ENCODE measurements at regions not wholly inside any gene's neighbourhood (a gene's known extent, or its start where the extent isn't known, plus 50 kb on each side); places are given as distances from the start of the nearest gene placed in this dataset.

DNA sequence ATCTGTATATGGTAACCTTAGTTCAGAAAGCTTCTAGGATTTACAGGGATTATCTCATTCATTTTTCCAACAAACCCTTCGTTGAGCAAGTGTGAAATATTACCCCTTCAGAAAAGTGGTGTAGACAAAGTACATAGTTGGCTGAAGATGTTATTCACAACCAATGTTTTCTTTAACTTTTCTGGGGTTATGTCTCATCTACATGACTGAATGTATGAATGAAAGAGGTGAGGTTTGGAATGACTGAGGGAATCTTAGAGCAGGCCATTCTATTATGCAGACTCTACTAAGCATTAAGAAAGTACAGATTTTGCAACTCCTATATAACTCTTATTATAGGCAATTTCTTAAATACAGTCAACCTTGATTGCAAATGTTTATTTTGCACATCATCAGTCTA is 167.2 kb downstream of the NDFIP2 start:
- TF ChIP-seq POLR2AphosphoS5 (IDR thresholded peaks at IDR 0.05; ENCODE audit: low read depth, low read length) = no peak
- no peak for TF ChIP-seq TAF1 (IDR thresholded peaks at IDR 0.05; ENCODE audit: borderline replicate concordance, insufficient read depth, low read length)
- no peak for TF ChIP-seq SIN3A (IDR thresholded peaks at IDR 0.05; ENCODE audit: borderline replicate concordance, insufficient read depth, low read length)
- TF ChIP-seq FOXP2 (optimal IDR thresholded peaks at IDR 0.05; ENCODE audit: borderline replicate concordance, extremely low read depth, extremely low read length, insufficient read depth) = no peak
- TF ChIP-seq, protein P1, sequence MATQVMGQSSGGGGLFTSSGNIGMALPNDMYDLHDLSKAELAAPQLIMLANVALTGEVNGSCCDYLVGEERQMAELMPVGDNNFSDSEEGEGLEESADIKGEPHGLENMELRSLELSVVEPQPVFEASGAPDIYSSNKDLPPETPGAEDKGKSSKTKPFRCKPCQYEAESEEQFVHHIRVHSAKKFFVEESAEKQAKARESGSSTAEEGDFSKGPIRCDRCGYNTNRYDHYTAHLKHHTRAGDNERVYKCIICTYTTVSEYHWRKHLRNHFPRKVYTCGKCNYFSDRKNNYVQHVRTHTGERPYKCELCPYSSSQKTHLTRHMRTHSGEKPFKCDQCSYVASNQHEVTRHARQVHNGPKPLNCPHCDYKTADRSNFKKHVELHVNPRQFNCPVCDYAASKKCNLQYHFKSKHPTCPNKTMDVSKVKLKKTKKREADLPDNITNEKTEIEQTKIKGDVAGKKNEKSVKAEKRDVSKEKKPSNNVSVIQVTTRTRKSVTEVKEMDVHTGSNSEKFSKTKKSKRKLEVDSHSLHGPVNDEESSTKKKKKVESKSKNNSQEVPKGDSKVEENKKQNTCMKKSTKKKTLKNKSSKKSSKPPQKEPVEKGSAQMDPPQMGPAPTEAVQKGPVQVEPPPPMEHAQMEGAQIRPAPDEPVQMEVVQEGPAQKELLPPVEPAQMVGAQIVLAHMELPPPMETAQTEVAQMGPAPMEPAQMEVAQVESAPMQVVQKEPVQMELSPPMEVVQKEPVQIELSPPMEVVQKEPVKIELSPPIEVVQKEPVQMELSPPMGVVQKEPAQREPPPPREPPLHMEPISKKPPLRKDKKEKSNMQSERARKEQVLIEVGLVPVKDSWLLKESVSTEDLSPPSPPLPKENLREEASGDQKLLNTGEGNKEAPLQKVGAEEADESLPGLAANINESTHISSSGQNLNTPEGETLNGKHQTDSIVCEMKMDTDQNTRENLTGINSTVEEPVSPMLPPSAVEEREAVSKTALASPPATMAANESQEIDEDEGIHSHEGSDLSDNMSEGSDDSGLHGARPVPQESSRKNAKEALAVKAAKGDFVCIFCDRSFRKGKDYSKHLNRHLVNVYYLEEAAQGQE (IDR thresholded peaks at IDR 0.05; ENCODE audit: insufficient read depth in 1 of 2, low read depth in 2 of 2, low read length in 2 of 2) = no peak

DNA sequence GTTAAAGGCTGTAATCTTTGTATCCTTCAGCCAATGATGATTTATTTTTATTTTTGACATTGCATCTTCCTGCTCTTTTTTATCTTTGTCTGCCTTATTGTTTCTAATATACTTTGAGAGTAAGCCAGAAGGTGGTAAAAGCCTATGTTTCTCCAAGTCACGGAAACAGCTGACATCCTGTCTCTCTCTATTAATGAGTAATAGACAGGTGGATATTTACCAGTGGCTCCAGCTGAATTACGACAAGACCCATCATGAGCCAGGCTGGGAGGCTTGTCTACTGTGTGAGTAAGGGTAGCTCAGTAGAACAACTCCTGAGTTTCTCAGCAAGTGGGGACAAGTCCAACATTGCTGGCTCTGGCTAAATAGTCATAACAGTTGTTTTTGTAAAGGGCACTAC is 166.6 kb downstream of the NDFIP2 start:
- TF ChIP-seq POLR2AphosphoS5 (IDR thresholded peaks at IDR 0.05; ENCODE audit: low read depth, low read length) = no peak
- no peak for TF ChIP-seq TAF1 (IDR thresholded peaks at IDR 0.05; ENCODE audit: borderline replicate concordance, insufficient read depth, low read length)
- TF ChIP-seq, protein P1 (IDR thresholded peaks at IDR 0.05; ENCODE audit: insufficient read depth in 1 of 2, low read depth in 2 of 2, low read length in 2 of 2) = no peak
- TF ChIP-seq SIN3A (IDR thresholded peaks at IDR 0.05; ENCODE audit: borderline replicate concordance, insufficient read depth, low read length) = no peak
- no peak for TF ChIP-seq FOXP2 (optimal IDR thresholded peaks at IDR 0.05; ENCODE audit: borderline replicate concordance, extremely low read depth, extremely low read length, insufficient read depth)

DNA sequence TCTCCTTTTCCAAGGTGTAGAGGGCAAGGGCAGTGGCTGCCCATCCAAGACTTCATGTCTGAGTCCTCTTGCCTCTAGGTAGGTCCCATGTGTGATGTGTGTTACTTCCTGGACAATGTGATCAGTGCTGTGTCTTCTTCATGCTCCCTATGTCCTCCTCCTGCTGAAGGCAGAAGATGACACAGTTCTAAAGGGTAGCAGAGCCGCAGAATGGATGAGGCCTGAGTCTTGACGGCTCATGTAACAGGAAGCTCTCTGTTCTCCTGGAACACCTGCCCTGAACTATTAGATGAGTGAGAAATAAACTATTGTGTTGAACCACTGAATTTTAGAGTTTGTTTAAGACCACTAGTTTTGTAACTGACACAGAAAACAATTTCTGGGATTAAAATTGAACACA is 165.9 kb downstream of the NDFIP2 start:
- no peak for TF ChIP-seq SIN3A (IDR thresholded peaks at IDR 0.05; ENCODE audit: borderline replicate concordance, insufficient read depth, low read length)
- TF ChIP-seq, protein P1 (IDR thresholded peaks at IDR 0.05; ENCODE audit: insufficient read depth in 1 of 2, low read depth in 2 of 2, low read length in 2 of 2) = no peak
- no peak for TF ChIP-seq FOXP2 (optimal IDR thresholded peaks at IDR 0.05; ENCODE audit: borderline replicate concordance, extremely low read depth, extremely low read length, insufficient read depth)
- TF ChIP-seq TAF1 (IDR thresholded peaks at IDR 0.05; ENCODE audit: borderline replicate concordance, insufficient read depth, low read length) = no peak
- TF ChIP-seq POLR2AphosphoS5 (IDR thresholded peaks at IDR 0.05; ENCODE audit: low read depth, low read length) = no peak

DNA sequence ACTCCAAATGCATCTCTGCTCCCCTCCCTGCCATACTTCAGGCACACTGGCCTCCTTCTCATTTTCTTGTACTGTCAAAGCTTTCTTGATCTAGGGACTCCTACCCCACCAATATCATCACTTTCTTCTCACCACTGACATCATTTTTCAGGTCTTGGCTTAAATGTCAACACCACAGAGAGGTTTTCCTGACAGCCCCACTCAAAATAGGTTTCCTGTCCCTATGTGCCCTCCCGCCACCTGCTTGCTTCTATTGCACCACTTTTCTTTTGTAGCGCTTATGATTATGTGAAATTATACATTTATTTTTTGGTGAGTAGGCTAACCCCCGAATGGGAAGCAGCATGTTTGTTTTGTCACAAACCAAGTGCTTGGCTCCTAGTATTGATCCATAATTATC is 164.6 kb downstream of the NDFIP2 start:
- TF ChIP-seq FOXP2 (optimal IDR thresholded peaks at IDR 0.05; ENCODE audit: borderline replicate concordance, extremely low read depth, extremely low read length, insufficient read depth) (no peak), TAF1 (IDR thresholded peaks at IDR 0.05; ENCODE audit: borderline replicate concordance, insufficient read depth, low read length) (no peak), POLR2AphosphoS5 (IDR thresholded peaks at IDR 0.05; ENCODE audit: low read depth, low read length) (no peak), SIN3A (IDR thresholded peaks at IDR 0.05; ENCODE audit: borderline replicate concordance, insufficient read depth, low read length) (no peak)
- TF ChIP-seq, protein P1 (IDR thresholded peaks at IDR 0.05; ENCODE audit: insufficient read depth in 1 of 2, low read depth in 2 of 2, low read length in 2 of 2) = no peak

DNA sequence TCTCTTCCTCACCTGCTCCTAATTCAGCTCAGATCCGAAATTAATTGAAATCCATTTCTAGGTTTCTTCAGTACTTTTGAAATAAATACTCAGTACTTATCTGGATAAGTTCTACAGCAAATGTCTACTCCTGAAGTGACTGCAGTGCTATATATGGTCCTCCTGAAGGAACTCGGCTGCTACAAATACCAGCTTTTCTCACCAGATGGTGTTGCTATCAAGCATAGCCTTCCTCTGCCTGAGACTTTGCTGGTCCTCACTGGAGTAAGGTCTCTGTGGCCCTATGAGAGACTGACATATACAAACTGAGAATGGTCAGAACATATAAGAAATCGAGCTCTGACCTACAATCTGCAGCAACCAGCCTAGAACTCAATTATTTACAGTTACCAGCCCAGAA is 161.6 kb downstream of the NDFIP2 start:
- TF ChIP-seq POLR2AphosphoS5 (IDR thresholded peaks at IDR 0.05; ENCODE audit: low read depth, low read length) = no peak
- TF ChIP-seq SIN3A (IDR thresholded peaks at IDR 0.05; ENCODE audit: borderline replicate concordance, insufficient read depth, low read length) = no peak
- TF ChIP-seq, protein P1 (IDR thresholded peaks at IDR 0.05; ENCODE audit: insufficient read depth in 1 of 2, low read depth in 2 of 2, low read length in 2 of 2) = no peak
- no peak for TF ChIP-seq FOXP2 (optimal IDR thresholded peaks at IDR 0.05; ENCODE audit: borderline replicate concordance, extremely low read depth, extremely low read length, insufficient read depth)
- TF ChIP-seq TAF1 (IDR thresholded peaks at IDR 0.05; ENCODE audit: borderline replicate concordance, insufficient read depth, low read length) = no peak

Data from PFSK-1 (cell line).